HepG2 (cell line): ENCODE measurements at regions not wholly inside any gene's neighbourhood (a gene's known extent, or its start where the extent isn't known, plus 50 kb on each side); places are given as distances from the start of the nearest gene placed in this dataset.

Experiments used
- ATAC-seq: fragments of 200-7000 bp; cut with Tn5 transposase; 3 replicates; pipeline ENCODE4 v1.9.1; 2020; ENCODE audit warnings: mild to moderate bottlenecking, moderate library complexity
- BruUV-seq: library from RNA; stranded (reverse); fragments of 400-500 nt; replicated peaks from 2 replicates; lab custom pipeline; 2021; lab: Mats Ljungman, UMichigan
- CTCF ChIA-PET: fragments of 300-600 bp; formaldehyde crosslinking; extraction: SDS; loops from one replicate; lab custom pipeline; 2021; ENCODE audit warnings: low total read pairs, inconsistent platforms, low intra/inter-chr PET ratio; lab: Yijun Ruan, JAX
- POLR2A ChIA-PET: fragments of 350-600 bp; sonication (Branson Sonifier 250); formaldehyde crosslinking; loops from one replicate; lab custom pipeline; 2020; ENCODE audit warnings: antibody characterized with exemption, inconsistent platforms; lab: Yijun Ruan, JAX
- DNase-seq: peaks from one replicate; pipeline ENCODE4 v3.0.0-alpha.2; 2015; ENCODE audit warnings: low spot score
- FAIRE-seq: peaks from 3 replicates; lab custom pipeline; 2011; peaks lifted over from hg19 to GRCh38; lab: Jason Lieb, UNC
- H2AFZ ChIP-seq: one replicate; pipeline ENCODE4 v1.6.1; 2011; ENCODE audit warnings: low read length, inconsistent platforms
- H3K27ac ChIP-seq: fragments of 300-600 bp; 3 replicates; pipeline ENCODE4 v1.8.0; 2011; ENCODE audit warnings: mixed run types, mild to moderate bottlenecking, mixed read lengths, low read length, inconsistent platforms; ENCODE audit not compliant: insufficient read depth; ENCODE audit errors: extremely low read length
- H3K27me3 ChIP-seq, 2 experiments: fragments of 200-600 bp in 1 of 2; 2 replicates in 1 of 2; 3 replicates in 1 of 2; pipeline versions ENCODE4 v1.6.0 to v1.8.0; 2011; ENCODE audit warnings: low read length in 2 of 2, mild to moderate bottlenecking in 2 of 2, moderate library complexity in 2 of 2, inconsistent platforms in 1 of 2; ENCODE audit not compliant: insufficient read depth in 2 of 2, control insufficient read depth in 1 of 2
- H3K36me3 ChIP-seq, 2 experiments: fragments of 200-600 bp in 1 of 2; replicated peaks in 1 of 2; 2 replicates in 1 of 2; 3 replicates in 1 of 2; pipeline versions ENCODE4 v1.5.1 to v1.8.0; 2011; ENCODE audit warnings: low read length in 2 of 2, inconsistent platforms in 1 of 2; ENCODE audit not compliant: insufficient read depth in 2 of 2, control insufficient read depth in 1 of 2
- H3K4me1 ChIP-seq: 2 replicates; pipeline ENCODE4 v1.5.1; 2012; ENCODE audit warnings: low read length, inconsistent platforms; ENCODE audit not compliant: insufficient read depth
- H3K4me2 ChIP-seq: 2 replicates; pipeline ENCODE4 v1.6.0; 2011; ENCODE audit warnings: low read depth, low read length, inconsistent platforms
- H3K4me3 ChIP-seq, 3 experiments: fragments of 200-600 bp in 1 of 3; sonication (generic), shearing (Covaris generic) in 1 of 3; replicated peaks in 1 of 3; 2 replicates each; pipeline ENCODE4 v1.5.1; 2011 to 2016; ENCODE audit warnings: low read length in 3 of 3, inconsistent platforms in 2 of 3, low read depth in 2 of 3, mild to moderate bottlenecking in 2 of 3, control low read depth in 1 of 3, mixed read lengths in 1 of 3; ENCODE audit not compliant: insufficient read depth in 1 of 3
- H3K79me2 ChIP-seq: one replicate; pipeline ENCODE4 v1.6.1; 2011; ENCODE audit warnings: low read length, inconsistent platforms; ENCODE audit not compliant: insufficient read depth
- H3K9ac ChIP-seq: 2 replicates; pipeline ENCODE4 v1.6.0; 2011; ENCODE audit warnings: mild to moderate bottlenecking, low read depth, low read length, inconsistent platforms; ENCODE audit not compliant: insufficient read depth
- H3K9me3 ChIP-seq: 2 replicates; pipeline ENCODE4 v1.5.1; 2012; ENCODE audit warnings: mild to moderate bottlenecking, low read length
- H4K20me1 ChIP-seq: 2 replicates; pipeline ENCODE4 v1.6.0; 2011; ENCODE audit warnings: inconsistent platforms, mild to moderate bottlenecking, low read length, moderate library complexity; ENCODE audit not compliant: insufficient read depth
- BHLHE40 ChIP-seq: IDR thresholded peaks from 2 replicates; pipeline ENCODE4 v1.6.1; 2011; ENCODE audit warnings: low read length, improper control_type of control experiment
- DMAP1 ChIP-seq: IDR thresholded peaks from 2 replicates; pipeline ENCODE4 v1.6.1; 2016
- ELF1 ChIP-seq: sonication (generic); formaldehyde crosslinking; IDR thresholded peaks from 2 replicates; pipeline ENCODE4 v1.4.0; 2020; ENCODE audit warnings: missing genetic modification reagents
- HOMEZ ChIP-seq: IDR thresholded peaks from 2 replicates; pipeline ENCODE4 v1.6.1; 2016; ENCODE audit warnings: low read depth
- KDM1A ChIP-seq: IDR thresholded peaks from 2 replicates; pipeline ENCODE4 v1.6.1; 2016; ENCODE audit warnings: missing compliant biosample characterization
- MAF1 ChIP-seq: sonication (generic); formaldehyde crosslinking; IDR thresholded peaks from 2 replicates; pipeline ENCODE4 v1.5.0; 2020; ENCODE audit warnings: missing genetic modification reagents, borderline replicate concordance
- SAP130 ChIP-seq: IDR thresholded peaks from 2 replicates; pipeline ENCODE4 v1.6.1; 2016; ENCODE audit warnings: low read depth
- SCMH1 ChIP-seq: sonication (generic); formaldehyde crosslinking; IDR thresholded peaks from 2 replicates; pipeline ENCODE4 v1.9.0; 2021; ENCODE audit warnings: missing genetic modification reagents, mild to moderate bottlenecking, borderline replicate concordance
- ZBTB10 ChIP-seq: sonication (generic); formaldehyde crosslinking; IDR thresholded peaks from 2 replicates; pipeline ENCODE4 v1.4.0; 2020; ENCODE audit warnings: missing genetic modification reagents, borderline replicate concordance
- ZNF225 ChIP-seq: sonication (generic); formaldehyde crosslinking; IDR thresholded peaks from 2 replicates; pipeline ENCODE4 v1.4.0; 2020; ENCODE audit warnings: mild to moderate bottlenecking, missing genetic modification reagents
- ZNF292 ChIP-seq: sonication (generic); formaldehyde crosslinking; IDR thresholded peaks from 2 replicates; pipeline ENCODE4 v1.8.1; 2022; ENCODE audit warnings: mild to moderate bottlenecking, low read depth, missing genetic modification reagents, borderline replicate concordance
- ZNF326 ChIP-seq: sonication (generic); formaldehyde crosslinking; IDR thresholded peaks from 2 replicates; pipeline ENCODE4 v1.4.0; 2020; ENCODE audit warnings: missing genetic modification reagents, borderline replicate concordance
- ZNF335 ChIP-seq: sonication (generic); formaldehyde crosslinking; IDR thresholded peaks from 2 replicates; pipeline ENCODE4 v1.4.0; 2020; ENCODE audit warnings: missing genetic modification reagents
- ZNF616 ChIP-seq: sonication (generic); formaldehyde crosslinking; IDR thresholded peaks from 2 replicates; pipeline ENCODE4 v1.5.0; 2020; ENCODE audit warnings: low read depth, mild to moderate bottlenecking, missing genetic modification reagents
- ZNF687 ChIP-seq: sonication (generic); formaldehyde crosslinking; IDR thresholded peaks from 2 replicates; pipeline ENCODE4 v1.5.1; 2020; ENCODE audit warnings: mild to moderate bottlenecking, missing genetic modification reagents, moderate library complexity
- ZNF780A ChIP-seq: sonication (generic); formaldehyde crosslinking; IDR thresholded peaks from 2 replicates; pipeline ENCODE4 v1.8.0; 2022; ENCODE audit warnings: mild to moderate bottlenecking, missing genetic modification reagents, moderate library complexity
- WGBS: methylation state at CpG from one replicate; pipeline ENCODE4 v1.1.6; 2017; ENCODE audit warnings: low lambda C conversion rate; 5-methylcytosine and 5-hydroxymethylcytosine counted together
- in situ Hi-C: cut with HindIII; loops from 2 replicates; pipeline ENCODE4 v1.10.0; 2017; ENCODE audit warnings: low pct_unique_long_range_greater_than_20kb; ENCODE audit not compliant: extremely low pct_ligation_motif_present
- intact Hi-C: fragments of 100-400 bp; cut with micrococcal nuclease; formaldehyde crosslinking; loops from one replicate; pipeline ENCODE4 v1.10.0; 2022; ENCODE audit not compliant: unreplicated experiment

- no peak overlapping the region for H3K4me2 ChIP-seq
- H3K79me2 ChIP-seq = no peaks in the 10 kb centered on the region
- H4K20me1 ChIP-seq = no peaks in the 10 kb centered on the region
- FAIRE-seq = no peak
- H3K4me1 ChIP-seq = no peaks in the 10 kb centered on the region
- H3K36me3 ChIP-seq = no peaks in the 10 kb centered on the region
- DNase-seq = no peak
- ChIA-PET CTCF (no interaction called here), POLR2A (no interaction called here)
- H3K9me3 ChIP-seq = no peaks in the 10 kb centered on the region
- H2AFZ ChIP-seq = no peak overlapping the region
- H3K4me3 ChIP-seq = no peak overlapping the region
- ATAC-seq = no peak
- no peak for TF ChIP-seq HOMEZ (CRISPR knock-in tag)
- TF ChIP-seq ZNF326 (CRISPR knock-in tag) = no peak
- no peak for TF ChIP-seq KDM1A (CRISPR knock-in tag)
- no peak for TF ChIP-seq ZNF616
- TF ChIP-seq BHLHE40 = no peak
- TF ChIP-seq ZBTB10 (CRISPR knock-in tag) = no peak
- TF ChIP-seq ZNF780A (CRISPR knock-in tag) = no peak
- no peak for TF ChIP-seq ZNF335 (CRISPR knock-in tag)
- no peak for TF ChIP-seq ZNF687 (CRISPR knock-in tag)
- TF ChIP-seq ZNF225 (CRISPR knock-in tag) = no peak
- no peak for TF ChIP-seq ELF1 (CRISPR knock-in tag)
- no peak for TF ChIP-seq SAP130 (CRISPR knock-in tag)
- no peak for TF ChIP-seq MAF1 (CRISPR knock-in tag)
- no peak for TF ChIP-seq ZNF292
- no peak for TF ChIP-seq DMAP1
- TF ChIP-seq SCMH1 (CRISPR knock-in tag) = no peak
- intact Hi-C loops (no loop called here), in situ Hi-C loops (no loop called here)
- no TSS peak for BruUV-seq
- H3K27me3 ChIP-seq = no peaks in the 10 kb centered on the region; a peak in 1 of 5 replicates
- no peak overlapping the region for H3K27ac ChIP-seq
- 0% methylated on average over 1 of the region's 1 CpG for WGBS
- no peak overlapping the region for H3K9ac ChIP-seq
Observed at GRCh38 chr15:94029495-94029894, 201.9 kb upstream of the MCTP2 start.
